HG03196 (cell line): ENCODE measurements at regions not wholly inside any gene's neighbourhood (a gene's known extent, or its start where the extent isn't known, plus 50 kb on each side); places are given as distances from the start of the nearest gene placed in this dataset.
"Not testable (repeated sequence)": the region's sequence is repeated elsewhere in the genome, so short reads cannot be mapped to it uniquely, and the experiment has no call there.

ENCODE experiments used
- ATAC-seq: cut with Tn5 transposase; IDR thresholded peaks from one replicate; pipeline ENCODE4 v1.9.1; 2021; ENCODE audit not compliant: unreplicated experiment

DNA sequence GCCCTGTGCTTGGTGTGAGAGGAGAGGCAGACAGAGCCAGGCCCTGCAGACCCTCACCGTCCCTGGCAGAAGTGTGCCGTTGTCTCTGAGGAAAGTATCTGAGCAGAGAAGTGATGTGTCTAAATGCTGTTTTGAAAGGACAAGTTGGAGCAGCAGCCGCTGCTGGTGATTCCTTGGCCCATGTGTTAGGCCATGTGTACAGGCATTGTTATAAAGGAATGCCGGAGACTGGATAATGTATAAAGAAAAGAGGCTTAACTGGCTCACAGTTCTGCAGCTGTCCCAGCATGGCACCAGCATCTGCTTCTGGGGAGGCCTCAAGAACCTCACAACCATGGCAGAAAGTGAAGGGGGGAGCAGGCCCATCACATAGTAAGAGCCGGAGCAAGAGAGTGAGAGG, 334.6 kb upstream of the ATP10A start:
- no peak for ATAC-seq

DNA sequence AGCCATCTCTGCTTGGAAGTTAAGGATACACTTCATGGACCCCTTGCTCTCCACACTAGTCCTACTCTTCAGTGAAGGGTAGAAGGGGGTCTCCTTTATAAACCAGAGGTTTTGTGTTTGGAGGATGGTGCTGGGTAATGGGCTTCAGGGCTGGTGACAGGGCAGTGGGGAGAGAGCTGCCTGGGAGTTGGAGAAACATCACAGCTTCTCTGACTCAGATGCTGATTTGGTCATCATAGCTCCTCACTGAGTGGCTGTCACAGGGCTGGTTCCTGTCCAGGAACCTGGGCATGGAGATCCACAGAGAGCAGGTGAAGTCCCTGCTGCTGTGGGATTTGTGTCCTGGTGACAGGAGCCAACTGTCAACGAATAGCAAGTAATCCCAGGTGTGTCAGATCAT, 333.9 kb upstream of the ATP10A start:
- no peak for ATAC-seq

DNA sequence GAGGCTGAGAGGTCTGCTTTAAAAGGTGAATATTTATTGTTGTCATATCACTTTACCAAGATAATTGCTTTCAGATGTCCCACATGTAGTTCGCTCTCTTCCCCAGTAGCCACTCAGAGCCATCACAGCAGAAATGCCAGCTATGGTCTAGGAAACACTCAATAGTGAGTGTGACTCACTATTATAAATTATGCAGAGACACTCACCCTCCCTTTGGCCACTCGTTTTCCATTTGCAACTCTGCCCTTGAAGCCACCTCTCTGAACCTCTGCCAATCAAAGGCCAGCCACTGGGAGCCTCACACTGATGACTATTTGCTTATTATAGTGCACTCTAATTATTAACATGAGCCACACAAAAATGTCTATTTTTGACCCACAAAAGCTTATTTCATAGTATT, 328.1 kb upstream of the ATP10A start:
- no peak for ATAC-seq

DNA sequence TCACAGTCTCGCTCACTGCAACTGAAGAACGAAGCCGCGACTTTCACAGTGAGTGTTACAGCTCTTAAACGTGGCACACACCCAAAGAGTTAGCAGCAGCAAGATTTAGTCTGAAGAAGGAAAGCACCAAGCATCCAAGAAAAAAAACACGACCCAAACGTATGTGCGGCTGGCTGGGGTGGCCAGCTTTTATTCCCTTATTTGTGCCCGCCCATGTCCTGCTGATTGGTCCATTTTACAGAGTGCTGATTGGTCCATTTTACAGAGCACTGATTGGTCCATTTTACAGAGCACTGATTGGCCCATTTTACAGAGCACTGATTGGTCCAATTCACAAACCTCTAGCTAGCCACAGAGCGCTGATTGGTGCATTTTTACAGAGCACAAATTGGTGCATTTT, 323.0 kb upstream of the ATP10A start:
- not testable (repeated sequence) for ATAC-seq

DNA sequence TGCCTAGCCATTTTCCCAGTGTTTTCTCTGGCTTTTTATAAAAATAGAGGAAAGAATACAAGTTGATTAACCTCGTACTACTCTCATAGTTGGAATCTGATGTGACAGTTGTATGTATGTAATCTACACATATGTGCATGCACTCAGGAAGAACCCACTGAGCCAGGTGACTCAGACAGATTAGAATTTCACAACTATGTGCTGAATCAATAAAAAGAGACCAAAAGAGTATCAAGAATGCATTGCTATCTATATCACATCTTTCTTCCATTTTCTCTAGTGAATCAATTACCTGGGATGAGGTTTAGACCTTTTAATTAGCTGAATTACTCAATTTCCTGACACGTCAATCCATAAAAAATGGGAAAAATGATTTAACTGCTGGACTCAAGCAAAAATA, 319.3 kb upstream of the ATP10A start:
- ATAC-seq = no peak

DNA sequence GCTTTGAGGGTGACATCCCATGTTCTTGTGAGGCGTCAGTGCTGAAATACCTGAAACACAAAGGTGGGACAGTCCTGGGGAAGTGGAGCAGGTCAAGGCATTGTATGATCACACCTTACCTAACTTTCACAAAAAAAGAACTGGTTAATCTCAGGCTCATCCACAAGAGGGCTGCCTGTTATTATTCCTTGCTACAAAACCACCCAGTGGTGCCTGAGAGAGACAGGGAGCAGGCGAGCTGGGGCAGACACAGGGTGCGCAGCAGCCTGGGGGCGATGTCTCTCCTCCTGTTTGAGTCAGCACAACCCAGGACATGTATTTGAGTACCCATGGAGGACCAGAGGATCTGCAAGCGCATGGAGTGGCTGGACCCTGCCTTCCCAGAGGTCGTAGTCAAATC, 316.8 kb upstream of the ATP10A start:
- ATAC-seq = no peak

DNA sequence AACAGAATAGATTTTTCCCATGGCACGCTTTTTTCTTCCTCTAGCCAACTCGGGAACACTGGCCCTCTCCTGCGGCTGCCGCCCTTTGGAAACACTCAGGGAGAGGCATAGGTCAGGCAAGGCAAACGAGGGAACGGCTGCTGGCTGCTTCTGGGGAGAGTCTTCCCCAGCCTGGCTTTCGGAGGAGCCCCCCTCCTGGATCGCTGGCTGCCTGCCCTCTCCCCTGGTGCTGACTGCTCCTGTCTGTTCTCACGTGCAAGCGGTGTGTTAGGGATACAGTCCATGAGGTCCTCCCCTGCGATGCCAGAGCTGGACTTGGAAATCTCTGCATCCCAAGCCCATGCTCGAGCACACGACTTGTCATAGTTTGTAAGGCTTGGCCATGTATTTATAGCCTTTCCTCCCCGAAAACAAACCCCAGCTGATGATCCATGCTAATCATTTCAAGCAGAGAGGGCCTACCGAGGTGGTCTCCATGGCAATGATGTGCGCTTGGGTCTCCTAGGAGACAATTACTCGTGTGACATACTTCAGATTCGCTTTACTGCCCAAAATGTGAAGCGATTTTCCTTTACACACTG, 315.6 kb upstream of the ATP10A start:
- ATAC-seq = no peak

DNA sequence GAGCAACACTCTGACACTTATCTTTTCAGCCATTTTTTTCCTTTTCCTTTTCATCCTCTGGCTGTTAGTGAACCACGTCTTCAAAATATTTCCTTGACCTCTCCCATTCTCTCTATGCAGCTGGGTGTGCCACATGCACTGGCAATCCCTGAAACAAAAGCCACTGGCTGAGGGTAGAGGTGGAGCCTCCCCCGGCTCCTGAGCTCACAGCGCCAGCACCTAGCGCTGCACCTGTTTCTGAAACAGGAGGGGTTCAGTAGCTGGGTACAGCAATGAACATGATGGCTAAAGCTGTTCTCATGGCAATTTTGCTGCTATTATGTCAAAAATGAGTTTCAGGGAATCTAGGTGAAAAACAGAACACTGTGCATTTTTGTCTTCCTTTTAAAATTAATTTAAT, 314.7 kb upstream of the ATP10A start:
- ATAC-seq = no peak

DNA sequence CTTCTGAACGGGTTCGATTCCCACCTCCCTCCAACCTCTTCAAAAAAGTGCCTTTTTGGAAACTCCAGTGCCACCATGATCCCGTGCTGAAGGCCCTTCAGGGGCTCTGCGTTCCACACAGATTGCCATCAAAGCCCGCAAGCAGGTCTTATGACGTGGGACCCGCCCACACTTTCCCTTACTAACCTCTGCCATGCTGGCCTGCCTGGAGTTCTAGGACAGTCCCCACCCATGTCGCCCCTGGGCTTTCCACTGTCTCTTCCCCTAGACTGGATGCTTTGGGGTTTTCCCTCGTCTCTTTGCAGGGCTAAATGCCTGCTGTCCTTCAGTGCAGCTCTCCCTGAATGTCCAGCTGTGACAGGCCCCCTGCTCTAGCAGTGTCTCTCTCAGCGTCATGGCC, 313.7 kb upstream of the ATP10A start:
- no peak for ATAC-seq

DNA sequence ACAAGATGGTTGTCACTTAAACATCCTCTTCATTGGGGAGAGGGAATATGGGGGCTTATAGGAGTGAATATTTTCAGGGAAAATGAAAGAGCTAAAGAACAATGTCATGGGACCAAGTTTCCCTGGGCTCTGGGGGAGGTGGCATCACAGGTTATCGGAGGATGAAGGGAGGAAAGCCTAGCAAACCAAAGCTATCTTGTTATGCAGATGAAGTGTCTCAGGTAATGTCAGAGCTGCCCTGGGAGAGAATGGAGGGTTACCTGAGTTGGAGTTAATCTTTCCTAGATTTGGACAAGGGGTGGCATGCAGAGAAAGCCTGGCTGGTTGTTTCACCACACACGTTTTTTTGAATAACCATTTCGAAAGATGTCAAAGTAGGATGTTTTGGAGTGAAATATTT, 308.1 kb upstream of the ATP10A start:
- no peak for ATAC-seq

DNA sequence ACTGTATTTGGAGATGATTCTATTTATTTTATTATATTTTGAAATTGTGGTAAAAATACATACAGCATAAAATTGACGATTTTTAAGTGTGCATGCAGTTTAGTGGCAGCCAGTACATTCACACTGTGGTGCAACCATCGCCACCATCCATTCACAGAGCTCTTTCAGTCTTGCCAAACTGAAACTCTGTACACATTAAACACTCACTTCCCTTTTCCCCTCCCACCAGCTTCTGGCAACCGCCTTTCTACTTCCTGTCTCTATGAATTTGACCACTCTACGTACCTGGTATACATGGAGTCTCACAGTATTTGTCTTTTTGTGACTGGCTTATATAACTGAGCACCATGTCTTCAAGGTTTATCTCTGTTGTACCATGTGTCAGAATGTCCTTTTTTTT, 303.3 kb upstream of the ATP10A start:
- ATAC-seq = no peak

DNA sequence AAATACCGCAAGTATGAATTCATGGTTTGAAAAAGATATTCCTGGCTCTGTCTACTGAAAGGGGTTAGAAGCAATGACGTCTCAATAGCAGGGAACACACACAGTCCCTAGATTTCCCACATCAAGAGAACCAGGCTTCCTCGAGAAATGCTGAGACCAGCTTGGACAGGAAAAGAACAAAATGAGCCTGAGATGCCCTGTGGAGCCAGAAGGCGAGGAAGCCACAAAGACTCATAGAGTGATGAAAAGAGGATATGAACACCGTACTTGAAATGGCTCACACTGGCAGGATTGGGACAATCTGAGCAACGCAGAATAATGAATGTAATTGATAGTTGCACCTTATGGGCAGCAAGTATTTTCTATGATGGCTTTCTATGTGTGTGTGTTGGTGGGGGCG, 302.4 kb upstream of the ATP10A start:
- ATAC-seq = no peak

DNA sequence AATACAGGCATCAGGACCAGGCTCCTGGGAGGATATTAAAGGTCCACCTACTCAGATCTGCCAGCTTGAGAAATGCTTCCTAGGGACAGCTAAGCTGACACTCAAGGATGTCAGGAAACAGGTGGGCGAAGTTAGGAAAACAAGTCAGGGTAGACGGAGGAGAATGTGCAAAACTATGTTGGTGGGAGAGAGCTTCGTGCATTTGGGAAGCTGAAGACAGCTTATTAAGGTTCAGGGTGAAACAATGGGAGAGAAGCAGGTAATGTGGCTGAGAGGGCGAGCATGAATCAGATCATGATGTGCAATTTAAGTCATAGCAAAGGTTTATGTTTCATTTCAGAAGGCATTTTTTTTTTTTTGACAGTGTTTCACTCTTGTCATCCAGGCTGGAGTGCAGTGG, 297.2 kb upstream of the ATP10A start:
- ATAC-seq = no peak

DNA sequence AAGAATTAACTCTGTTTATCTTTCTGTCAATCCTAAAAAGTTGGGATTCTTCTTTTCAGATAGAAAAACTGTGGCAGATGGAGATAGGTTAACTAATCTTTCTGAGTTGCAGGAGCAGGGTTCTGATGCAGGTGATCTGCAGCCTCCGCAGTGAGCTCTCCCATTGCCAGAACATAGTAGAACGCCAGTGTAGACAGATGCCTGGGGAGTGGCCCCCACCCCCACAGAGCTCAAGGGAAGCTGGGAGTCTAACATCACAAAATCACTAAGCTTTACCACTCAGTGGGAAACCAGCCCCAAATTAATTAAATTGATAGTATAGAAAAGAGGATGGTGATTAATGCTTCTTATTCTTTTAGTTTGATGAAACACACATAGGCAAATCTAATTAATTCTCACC, 295.0 kb upstream of the ATP10A start:
- ATAC-seq = no peak

DNA sequence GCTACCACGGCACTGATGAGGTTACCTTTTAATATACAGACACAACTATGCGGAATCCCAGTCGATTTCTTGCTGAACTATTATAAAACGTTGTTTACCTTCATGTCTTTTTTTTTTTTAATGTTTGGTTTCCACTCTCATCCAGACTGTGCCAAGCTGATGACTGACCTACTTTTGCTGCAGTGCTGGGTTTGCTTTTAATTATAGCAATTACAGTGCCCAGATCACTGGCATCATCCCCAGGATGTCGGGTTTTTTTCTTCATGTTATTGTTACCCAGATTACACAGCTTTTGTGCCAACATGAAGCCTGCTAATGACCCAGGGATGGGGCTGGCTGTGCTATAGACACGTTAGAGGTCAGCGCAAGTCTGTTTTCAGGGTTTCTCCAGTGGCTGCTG, 294.0 kb upstream of the ATP10A start:
- ATAC-seq = no peak

DNA sequence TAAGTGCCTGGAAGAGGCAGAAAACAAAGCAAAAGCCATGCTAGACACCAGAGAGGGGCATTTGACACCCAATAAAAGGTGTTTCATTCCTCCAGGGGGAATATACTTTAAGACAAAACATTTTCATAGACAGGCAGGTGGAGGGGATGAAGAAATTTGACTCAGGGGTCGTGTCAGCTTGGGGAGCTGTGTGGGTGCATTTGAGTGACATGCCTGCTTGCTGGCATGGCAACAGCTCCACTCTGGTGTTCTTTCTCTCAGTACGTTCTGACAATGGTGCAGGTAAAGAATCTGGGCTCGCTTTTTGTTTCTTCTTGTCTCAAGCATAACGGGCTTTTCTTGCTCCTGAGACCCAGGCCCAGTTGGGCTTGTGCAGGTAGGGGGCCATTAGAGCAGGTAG, 292.9 kb upstream of the ATP10A start:
- ATAC-seq = no peak

DNA sequence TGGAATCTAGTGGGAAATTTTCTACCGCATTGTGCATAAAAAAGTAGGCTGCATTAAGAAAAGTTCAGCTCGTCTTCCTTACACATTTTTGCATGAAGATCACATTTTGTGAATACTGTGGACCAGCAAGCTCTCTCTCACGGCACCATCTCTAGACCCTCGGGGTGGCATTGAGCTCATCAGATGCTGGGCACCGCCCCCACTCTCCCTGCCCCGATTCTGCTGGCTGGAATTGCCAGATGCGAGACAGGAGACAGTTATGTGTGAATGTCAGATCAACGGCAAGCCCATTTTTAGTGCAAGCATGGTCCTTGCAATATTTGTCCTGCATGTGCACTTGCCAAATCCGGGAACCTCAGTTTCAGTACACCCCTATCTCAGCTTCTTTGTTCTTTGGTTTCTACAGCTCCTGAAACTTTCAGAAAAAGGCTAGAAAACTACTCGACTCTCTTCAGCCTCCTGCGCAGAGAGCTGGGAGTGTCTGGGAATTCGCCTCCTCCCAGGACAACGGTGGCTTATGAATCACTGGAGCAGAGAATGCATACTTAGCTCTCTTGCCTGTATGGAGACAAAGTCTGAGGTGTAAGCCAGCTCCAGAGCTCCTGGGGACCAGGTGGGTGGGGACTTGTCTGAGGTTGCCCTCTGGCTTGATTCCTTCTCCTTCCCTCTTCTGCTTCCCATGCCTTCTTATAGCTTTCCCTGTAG, 285.2 kb upstream of the ATP10A start:
- ATAC-seq = no peak

DNA sequence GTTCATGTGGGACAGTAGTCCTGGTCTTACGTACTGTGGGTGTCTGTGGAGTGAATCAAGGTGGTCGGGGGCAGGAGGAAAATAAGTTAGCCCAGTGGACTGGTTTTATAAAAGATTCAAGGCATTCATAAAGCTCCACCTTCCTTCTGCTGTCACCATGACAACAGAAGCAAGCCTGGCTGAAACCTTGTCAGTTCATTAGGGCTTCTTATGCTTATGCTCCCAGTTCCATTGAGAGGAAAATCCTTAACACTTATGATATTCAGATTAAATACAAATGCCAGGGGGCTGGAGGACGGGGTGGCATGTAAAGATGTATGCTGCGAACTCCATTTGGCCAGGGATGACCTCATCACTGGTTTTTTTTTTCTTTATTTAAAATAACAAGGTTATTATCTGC, 283.1 kb upstream of the ATP10A start:
- no peak for ATAC-seq

DNA sequence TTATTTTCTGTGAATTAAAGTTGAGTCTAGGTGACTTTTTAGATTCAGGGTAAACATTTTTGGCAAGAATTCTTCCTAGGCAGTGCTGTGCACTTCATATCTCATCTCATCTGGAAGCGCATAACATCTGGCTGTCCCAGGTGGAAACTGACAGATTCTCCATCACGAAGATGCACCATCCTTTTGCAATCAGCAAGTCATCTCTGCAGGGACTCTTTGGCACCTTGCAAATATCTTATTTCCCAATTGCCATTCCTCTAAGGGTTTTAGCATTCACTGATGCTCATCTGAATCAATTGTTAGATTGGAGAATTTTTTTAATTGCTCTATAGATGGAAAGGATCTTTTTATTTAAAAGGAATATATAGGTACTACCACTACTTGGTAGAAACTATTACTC, 282.7 kb upstream of the ATP10A start:
- ATAC-seq = no peak

DNA sequence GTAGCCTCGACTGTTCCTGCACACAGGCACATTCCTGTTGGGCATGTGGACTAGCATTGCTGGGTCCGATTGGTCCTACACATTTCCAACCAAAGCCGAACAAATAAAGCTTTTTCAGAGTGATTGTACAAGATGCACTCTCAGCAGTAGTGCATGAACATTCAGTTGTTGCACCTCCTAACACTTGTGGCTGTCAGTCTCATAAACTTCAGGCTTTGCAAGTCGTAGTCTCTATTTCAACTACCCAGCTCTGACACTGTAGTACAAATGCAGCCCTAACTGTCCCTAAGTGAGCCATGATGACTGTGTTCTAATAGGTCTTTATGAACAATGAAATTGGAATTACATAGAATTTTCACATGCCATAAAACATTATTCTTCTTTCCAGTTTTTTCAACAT, 281.7 kb upstream of the ATP10A start:
- no peak for ATAC-seq

DNA sequence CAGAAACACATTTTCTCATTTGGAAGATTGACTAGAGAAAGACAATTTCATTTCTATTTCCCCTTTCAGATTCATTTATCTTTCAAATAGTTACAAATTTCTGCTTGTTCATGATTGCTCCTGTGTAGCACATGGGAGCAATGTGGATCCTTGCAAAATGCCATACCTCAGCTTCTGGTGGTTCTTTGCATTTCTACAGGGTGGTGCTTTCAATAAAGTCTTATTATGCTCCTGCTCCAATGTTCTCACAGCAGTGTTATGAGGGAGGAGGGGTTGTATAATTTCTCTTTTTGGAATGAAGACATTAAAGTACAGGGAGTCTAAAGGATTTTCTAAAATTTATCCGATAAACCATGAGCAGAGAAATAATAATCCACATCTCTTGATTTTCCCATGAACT, 280.1 kb upstream of the ATP10A start:
- ATAC-seq = no peak

DNA sequence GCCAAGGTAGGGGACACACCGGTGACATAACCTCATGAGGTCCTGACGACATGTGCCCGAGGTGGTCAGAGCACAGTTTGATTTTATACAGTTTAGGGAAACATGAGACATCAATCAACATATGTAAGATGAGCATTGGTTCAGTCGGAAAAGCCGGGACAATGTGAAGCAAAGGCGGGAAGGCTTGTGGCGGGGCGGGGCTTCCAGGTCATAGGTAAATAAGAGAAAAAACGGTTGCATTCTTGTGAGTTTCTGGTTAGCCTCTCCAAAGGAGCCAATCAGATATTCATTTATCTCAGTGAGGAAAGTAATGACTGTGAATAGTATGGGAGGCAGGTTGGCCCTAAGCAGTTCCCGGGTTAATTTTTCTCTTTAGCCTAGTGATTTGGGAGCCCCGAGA, 271.7 kb upstream of the ATP10A start:
- ATAC-seq = no peak

DNA sequence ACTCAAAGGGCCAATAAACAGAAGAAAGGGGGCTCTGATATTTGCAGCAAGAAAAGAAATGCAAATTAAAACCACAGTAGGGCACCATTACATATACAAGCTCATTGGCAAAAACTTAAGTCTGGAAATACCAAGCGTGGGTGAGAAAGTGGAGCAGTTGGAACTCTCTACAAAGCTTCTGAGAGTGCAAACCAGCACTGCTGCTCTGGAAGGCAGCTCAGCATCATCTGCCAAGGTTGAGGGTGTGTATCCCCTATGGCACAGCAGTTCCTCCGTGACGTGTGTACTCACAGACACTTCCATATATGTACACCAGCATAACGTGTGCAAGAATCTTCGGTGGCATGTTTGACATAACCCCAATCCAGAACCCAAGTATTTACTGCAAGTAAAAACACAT, 271.0 kb upstream of the ATP10A start:
- no peak for ATAC-seq
